Stimulated activated CD4-positive, alpha-beta T cell treated with anti-CD3 and anti-CD28 coated beads, Interleukin-12 subunit alpha, Interleukin-12 subunit beta, amount 100 ng/mL, for 4 hours (primary cell): ENCODE measurements at regions not wholly inside any gene's neighbourhood (a gene's known extent, or its start where the extent isn't known, plus 50 kb on each side); places are given as distances from the start of the nearest gene placed in this dataset.

Experiments
- DNase-seq: peaks from one replicate; pipeline ENCODE4 v3.0.0-alpha.2; 2020

DNA sequence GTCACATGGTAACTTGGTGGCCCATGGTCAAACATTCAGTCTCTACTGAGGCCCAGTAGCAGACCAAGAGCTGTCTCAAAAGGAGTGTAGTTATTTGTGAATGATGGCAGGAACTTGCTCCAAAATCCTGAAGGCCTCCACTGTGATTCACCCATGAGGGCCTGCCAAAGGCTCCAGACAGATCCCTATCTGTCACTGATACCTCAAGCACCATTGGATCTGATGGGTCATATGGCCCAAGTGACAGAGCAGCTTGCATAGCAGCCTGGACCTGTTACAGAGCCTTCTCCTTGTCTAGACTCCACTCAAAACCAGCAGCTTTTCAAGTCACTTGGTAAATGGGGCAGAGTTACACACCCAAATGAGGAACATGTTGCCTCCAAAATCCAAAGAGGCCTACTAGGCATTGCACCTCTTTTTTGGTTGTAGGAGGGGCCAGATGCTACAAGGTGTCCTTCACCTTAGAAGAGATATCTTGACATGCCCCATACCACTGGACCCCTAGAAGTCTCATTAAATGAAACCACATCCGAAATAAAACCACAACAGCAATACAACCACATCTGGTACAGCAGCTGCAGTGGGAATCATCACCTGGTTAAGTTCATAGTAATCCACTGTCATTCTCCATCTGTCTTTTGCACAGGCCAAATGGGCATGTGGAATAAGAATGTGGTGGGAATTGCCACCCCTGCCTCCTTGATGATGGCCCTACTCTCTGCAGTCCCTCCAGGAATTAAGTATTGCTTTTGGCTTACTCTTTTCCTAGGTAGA is 150.4 kb upstream of the MAX start:
- no peak for DNase-seq

DNA sequence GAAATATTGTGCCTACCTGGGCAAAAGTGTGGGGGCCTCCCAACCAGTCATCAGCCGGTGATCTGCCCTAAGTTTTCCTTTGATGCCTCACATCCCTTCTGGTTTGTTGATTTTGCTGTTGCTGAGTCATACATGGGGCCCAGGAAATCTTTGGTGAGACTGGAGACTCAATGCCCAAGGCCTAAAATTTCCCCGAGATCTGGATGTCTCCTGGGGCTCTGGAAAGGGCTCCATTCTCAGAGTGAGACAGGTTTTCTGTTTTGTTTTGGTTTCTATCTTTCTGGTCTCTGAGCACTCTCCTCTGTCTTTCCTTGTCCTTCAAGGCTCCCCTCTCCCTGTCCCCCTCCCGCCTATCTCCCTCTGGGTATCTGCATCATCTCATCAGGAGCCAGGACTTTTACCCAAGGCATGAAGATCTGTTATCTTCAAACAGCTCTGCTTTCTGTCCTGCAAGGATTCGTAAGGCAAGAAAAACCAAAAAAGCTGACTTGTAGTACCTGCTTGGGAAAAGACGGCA is 152.8 kb upstream of the MAX start:
- no peak for DNase-seq

DNA sequence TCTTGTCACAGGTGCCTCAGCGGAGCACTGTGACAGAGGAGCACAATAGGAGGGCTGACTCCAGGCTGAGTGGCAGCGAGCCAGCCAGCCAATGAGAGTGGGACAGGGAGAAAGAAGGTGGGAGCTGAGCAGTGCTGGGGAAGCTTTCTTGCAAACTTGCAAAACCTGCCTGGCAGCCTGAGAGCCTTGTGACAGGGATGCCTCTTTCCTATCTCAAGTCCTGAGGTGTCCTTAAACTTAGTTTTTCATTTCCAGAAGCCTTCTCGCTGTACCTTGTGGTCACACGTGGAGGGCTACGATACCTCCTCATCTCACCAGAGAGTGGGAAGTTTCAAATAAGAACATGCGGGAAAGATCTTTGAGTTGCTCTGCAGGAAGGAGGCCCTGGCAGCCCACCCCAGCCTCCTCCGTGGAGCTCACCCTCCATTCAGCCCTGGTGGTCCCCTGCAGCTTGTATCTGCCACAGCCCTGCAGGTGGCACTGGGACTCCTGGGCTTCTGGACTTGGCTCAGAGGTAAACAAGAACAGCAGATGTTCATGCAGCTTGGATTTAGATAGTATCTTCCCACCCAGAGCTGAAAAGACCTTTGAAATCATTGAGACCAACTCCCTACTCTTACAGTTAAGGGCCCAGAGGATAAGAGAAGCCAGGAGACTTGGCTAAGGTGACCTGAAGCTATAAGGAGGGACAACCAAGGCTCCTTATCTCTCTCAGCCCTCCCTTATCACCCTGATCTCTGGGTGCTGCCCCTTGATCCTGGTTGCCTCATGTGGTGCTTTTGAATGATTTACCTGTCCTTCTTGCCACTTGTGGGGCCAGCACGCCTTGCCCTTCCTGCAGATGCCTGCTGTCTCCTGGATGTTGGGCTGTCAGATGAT is 153.5 kb upstream of the MAX start:
- DNase-seq = no peak

DNA sequence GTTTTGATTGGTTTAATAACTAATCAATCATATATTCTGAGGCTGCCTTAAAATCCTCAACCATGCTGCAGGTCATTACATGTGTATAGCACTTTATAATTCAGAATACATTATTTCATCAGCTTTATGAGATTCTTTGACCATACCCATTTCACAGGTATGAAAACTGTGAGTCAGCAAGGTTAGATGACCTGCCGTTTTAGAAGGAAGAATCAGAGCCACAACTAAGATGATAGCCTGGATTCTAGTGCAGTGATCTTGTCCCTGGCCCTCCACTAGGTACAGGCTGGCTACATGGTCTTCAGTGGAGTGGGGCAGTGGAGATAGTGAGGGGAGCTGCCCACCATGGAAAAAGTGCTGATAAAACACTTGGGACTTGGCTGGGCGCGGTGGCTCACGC is 154.4 kb upstream of the MAX start:
- DNase-seq = no peak

DNA sequence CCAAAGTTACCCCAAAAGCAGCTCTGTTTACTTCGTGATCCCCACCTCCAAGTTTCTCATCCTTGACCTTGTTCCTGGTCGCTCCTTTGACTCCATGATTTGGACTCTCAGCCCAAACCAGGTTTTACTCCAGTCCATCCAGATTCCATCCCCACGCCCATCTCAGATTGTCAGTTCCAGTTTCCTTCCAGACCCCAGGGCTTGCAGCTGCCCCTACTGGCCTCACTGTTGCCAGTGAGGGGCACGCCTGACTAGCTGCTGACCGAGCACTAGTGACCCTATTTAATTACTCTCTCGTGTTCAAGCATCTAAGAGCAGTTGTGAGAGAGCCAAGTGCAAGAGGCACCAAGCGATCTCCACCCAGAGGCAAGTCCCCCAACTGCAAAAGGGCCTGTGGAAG is 155.1 kb upstream of the FUT8 start:
- no peak for DNase-seq

DNA sequence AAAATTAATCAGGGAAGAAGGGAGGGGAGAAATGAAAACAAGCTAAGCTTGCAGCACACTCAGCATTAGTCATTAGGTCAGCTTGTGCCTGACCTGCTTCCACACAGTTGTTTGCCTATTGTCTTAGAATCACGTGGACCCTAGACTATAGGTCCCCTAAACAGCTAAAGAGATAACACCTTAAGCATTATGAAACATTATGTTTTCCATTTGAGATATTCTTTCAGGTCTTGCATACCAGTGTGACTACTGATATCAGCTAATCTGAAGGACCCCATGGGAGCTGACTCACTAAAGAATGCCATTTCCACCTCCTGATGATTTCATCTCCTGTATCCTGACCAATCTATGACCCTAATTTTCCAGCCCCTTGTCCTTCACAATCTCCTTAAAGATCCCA is 154.1 kb upstream of the FUT8 start:
- DNase-seq = no peak

DNA sequence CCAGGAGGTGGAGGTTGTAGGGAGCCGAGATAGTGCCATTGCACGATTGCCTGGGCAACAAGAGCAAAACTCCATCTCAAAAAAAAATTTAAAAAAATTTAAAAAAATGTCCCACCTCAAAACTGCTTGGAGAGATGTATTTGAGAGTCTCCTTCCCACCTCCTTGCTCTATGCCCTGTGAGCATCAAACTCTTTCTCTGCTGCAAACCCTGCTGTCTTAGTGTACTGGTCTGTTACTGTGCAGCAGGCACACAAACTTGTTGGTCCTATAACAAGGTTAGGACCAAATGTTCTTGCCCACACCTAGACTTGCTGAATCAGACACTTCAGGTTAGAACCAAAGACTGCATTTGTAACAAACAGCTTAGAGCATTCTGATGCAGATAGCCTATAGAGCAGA is 153.5 kb upstream of the FUT8 start:
- no peak for DNase-seq

DNA sequence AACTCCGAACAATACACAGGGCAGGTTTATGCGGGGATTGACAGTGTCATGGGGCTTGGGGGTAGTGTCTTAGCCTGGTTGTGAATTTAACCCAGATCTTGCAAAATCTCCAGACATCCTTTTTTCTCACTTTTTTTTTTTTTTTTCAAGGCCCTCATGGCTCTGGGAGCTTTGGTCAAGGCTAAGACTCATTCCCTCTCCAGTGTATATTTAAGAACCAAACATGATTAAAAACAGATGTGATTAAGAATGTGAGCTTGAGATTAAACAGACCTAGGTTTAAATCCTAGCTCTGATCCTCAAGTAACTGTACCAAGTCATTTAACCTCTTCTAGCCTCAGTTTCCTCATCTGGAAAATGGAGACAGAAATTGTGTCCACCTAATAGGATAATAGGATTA is 151.7 kb upstream of the FUT8 start:
- DNase-seq = no peak

DNA sequence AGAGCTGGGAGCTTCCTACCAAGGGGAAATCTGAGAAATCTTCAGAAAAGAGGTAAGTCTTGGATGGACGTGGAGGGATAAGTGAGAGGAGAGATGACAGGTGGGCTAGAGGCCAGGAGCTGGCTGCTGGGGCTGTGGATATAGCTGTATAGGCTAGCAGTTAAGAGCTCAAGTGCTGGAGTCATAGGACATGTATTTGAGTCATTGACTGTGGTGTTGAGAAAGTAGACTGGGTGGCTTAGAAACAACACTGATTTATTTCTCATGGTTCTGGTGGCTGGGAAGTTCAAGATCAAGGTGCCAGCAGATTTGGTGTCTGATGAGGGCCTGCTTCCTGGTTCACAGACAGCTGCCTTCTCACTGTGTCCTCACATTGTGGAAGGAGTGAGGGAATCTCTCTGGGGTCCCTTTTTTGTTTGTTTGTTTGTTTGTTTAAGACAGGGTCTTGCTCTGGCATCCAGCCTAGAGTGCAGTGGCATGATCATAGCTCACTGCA is 151.1 kb upstream of the FUT8 start:
- no peak for DNase-seq

DNA sequence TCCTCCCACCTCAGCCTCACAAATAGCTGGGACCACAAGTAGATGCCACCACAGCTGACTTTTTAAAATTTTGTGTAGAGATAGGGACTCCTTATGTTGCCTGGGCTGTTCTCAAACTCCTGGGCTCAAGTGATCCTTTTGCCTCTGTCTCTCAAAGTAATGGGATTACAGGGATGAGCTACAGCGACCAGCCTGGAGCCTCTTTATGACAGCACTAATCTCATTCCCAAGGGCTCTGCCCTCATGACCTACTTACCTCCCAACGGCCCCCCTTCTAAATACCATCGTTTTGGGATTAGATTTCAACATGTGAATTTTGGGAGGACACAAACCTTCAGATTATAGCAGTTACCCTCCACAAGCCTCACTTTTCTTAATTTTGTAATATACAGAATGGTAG is 150.6 kb upstream of the FUT8 start:
- no peak for DNase-seq

DNA sequence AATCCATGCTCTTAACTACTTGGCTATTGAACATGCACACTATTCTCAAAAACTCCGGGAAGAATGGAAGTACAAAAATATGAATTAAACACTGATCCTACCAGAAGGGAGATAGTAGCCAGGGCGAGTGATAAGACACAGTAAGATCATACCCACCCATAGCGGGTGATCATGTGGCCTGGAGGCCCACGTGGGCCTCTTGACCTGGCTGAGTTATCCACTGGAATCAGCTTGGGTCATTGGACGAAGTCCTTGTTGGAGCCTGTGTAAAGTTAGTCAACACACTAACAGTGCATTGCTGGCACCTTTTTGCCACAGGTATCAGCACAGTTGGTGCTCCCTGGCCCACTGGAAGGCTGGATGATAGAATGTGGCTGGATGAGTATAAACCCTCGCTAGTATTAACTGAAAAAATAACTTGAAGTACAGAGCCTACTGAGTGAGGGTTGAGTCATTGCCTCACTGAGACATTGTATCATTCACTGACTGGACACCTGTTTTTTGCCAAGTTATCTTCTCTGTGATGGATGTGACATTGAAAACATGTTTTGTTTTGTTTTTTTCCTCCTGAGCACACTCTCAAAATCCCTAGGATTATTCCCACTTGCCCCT is 149.2 kb upstream of the FUT8 start:
- no peak for DNase-seq

DNA sequence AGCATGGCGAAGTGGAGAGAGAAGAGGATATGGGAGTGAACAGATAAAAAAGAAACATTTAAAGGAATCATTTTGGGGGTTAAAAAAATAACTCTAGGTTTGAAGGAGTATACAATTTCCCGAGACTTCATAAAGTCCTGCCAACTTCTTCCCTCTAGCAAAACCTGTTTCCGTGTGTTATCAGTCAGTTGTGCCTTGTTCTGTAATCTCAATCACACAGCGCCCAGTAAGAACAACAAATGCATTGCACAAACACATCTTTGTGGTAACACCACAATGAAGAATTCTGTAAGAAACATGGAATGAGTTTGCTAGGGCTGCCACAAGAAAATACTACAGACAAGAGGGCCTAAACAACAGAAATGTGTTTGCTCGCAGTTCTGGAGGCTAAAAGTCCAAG is 144.7 kb upstream of the FUT8 start:
- no peak for DNase-seq

DNA sequence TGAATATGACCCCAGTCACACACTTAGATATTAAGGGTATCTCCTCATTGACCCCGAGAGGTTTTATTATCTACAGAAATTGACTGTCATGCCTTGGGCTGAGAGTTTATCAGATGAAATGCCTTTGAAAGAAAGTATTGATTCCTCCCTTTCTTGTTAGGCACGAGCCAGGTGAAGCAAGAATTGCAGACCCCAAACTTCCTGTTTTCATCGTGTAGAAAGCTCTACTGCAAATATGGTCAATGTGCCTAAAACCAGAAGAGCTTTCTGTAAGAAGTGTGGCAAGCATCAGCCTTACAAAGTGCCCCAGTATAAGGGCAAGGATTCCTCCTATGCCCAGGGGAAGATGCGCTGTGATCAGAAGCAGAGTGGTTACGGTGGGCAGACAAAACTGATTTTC is 143.9 kb upstream of the FUT8 start:
- DNase-seq = no peak

DNA sequence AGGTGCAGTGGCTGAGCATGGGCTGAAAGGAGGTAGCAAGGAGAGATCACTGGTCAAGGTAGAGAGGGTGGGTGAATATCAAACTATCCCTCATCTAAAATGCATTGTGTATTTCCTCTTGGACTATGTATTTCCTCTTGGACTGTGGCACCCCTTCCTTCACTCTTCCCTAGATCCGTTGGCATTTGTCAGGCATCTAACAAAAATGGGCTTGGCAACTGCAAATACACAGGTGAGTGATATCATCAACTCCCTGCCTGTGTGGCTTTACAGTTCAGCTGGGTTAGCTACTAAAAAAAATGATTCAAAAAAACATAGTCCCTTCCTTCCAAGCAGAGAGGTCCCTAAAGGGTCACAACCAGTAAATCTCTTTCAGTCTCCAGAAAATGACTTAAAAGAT is 142.8 kb upstream of the FUT8 start:
- no peak for DNase-seq

DNA sequence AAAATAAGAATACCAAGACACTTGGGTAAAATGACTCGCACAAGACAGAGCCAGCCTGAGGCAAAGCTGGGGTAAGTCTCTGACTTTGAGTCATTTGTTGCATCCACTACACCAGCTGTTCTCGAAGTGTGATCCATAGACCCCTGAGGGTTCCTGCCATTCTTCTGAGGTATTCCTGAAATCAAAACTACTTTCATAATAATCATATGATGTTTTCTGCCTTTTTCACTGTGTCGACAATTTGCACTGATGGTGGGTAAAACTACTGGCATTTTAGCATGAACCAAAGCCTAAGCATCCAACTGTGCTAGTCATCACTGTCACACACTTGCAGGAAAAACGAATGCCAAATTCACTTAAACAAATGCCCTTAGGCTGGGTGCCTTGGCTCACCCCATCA is 135.5 kb upstream of the FUT8 start:
- DNase-seq = no peak

DNA sequence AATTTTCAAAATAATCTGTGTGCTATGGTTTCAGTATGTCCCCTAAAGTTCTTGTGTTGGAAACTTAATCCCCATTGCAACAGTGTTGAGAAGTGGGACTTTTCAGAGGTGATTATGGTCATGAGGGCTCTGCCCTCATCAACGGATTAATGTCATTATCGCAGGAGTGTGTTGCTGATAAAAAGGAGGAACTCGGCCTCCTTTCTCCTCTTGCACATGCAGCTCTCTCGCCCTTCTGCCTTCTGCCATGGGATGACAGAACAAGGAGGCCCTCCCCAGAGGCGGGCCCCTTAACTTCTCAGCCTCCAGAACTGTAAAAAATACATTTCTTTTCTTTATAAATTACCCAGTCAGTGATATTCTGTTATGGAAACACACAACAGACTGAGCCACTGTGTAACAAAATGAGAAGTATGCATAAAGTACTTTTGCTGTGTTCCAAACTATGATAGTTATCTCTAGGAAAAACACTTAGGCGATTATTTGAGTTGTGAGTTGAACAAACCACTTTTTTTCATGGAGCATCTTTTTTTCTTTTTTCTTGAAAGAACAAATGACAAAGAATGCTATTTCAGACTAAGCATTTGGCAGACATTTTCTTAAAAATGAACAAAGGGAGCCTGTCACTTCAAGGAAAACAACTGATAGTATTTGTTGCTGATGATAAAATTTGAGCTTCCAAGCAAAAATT is 134.8 kb upstream of the FUT8 start:
- no peak for DNase-seq

DNA sequence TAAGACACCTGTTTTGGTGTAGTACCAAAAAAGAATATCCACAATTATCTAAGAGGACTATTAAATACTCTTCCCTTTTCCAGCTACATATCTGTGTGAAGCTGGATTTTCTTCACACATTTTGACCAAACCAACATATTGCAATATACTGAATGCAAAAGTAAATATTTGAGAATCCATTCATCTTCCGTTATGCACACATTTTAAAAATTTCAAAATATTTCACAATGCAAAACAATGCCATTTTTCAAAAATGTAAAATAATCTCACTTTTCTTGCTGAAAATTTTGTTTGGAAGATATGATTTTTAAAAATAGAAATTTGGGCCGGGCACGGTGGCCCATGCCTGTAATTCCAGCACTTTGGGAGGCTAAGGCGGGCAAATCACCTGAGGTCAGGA is 133.9 kb upstream of the FUT8 start:
- no peak for DNase-seq

DNA sequence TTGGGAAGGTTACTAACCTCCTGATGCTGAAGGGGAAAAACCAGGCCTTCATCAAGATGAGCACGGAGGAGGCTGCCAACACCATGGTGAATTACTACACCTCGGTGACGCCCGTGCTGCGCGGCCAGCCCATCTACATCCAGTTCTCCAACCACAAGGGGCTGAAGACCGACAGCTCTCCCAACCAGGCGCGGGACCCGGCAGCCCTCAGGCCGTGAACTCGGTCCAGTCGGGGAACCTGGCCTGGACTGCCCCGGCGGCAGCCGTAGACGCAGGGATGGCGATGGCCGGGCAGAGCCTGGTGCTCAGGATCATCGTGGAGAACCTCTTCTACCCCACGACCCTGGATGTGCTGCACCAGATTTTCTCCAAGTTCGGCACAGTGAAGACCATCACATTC is 133.0 kb upstream of the FUT8 start:
- no peak for DNase-seq

DNA sequence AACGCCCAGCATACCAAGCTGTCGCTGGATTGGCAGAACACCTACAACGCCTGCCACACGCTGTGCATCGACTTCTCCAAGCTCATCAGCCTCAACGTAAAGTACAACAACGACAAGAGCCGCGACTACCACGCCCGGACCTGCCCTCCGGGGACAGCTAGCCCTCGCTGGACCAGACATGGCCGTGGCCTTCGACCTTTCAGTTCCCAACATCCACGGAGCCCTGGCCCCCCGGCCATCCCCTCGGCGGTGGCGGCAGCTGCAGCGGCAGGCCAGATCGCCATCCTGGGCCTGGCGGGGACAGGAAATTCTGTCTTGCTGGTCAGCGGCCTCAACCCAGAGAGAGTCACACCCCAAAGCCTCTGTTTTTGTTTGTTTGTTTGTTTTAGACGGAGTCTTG is 132.6 kb upstream of the FUT8 start:
- DNase-seq = no peak

DNA sequence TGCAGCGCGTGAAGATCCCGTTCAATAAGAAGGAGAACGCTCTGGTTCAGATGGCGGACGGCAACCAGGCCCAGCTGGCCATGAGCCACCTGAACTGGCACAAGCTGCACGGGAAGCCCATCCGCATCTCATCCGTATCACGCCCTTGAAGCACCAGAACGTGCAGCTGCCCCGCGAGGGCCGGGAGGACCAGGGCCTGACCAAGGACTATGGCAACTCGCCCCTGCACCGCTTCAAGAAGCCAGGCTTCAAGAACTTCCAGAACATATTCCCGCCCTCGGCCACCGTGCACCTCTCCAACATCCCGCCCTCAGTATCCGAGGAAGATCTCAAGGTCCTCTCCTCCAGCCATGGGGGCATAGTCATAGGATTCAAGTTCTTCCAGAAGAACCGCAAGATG is 131.9 kb upstream of the FUT8 start:
- DNase-seq = no peak

DNA sequence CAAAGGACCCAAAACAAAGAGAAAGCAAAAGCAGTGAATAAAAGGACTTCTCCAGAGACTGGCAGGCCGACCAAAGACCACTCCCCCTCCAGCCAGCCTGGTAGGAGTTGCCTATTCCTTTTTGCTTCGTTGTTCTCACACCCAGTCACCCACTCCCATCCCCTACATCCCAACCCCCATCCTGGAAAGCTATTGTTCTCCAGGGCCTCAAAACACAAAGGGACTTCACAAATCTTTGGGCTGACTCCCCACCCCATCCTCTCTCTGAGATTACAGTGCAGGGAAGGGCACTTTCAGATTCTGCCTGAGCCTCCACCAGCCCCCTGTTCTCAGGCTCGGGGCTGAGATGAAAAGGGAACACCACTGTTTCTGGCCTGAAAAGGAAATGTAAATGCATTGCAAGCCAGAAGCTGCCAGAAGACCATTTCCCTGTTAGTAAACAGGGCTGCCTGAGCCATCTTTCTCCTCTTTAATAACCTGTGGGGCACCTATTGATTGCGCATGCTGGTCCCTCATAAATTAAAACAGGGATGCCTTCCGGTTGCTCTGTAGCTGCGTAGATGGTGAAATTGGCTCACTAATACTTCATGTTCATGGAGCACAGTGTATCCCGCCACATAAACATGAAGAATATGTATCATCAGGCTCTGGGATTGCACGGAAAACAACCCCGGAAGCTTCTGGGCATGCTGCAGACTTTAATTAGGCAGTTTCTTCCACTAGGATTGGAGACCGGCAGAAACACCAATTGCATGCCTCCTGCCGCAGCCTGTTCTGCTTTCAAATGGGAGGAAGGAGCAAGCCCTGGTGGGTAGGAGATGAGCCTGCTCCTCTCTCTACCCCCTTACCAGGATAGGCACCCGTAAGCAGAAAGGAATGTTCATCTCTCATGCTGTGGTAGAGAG is 130.3 kb upstream of the FUT8 start:
- DNase-seq = no peak

DNA sequence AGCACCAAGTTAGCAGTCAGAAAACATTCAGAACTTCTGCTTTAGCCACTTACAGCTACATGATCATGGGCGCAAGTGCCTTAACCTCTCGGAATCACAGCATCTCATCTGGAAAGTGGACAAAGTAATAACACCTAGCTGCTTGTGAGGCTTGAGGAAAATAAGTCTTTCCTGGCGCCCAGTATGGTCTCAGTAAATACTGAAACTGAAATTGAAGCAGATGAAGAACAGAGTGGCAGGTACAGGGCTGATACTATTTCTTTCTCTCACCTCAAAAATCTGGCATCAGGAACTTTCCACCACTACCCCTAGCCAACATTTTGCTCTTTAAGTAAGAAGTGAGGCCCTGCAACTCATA is 129.7 kb upstream of the FUT8 start:
- no peak for DNase-seq
